ENCODE measurements at regions not wholly inside any gene's neighbourhood (a gene's known extent, or its start where the extent isn't known, plus 50 kb on each side); places are given as distances from the start of the nearest gene placed in this dataset.
"Not testable (repeated sequence)": the region's sequence is repeated elsewhere in the genome, so short reads cannot be mapped to it uniquely, and the experiment has no call there.

DNA sequence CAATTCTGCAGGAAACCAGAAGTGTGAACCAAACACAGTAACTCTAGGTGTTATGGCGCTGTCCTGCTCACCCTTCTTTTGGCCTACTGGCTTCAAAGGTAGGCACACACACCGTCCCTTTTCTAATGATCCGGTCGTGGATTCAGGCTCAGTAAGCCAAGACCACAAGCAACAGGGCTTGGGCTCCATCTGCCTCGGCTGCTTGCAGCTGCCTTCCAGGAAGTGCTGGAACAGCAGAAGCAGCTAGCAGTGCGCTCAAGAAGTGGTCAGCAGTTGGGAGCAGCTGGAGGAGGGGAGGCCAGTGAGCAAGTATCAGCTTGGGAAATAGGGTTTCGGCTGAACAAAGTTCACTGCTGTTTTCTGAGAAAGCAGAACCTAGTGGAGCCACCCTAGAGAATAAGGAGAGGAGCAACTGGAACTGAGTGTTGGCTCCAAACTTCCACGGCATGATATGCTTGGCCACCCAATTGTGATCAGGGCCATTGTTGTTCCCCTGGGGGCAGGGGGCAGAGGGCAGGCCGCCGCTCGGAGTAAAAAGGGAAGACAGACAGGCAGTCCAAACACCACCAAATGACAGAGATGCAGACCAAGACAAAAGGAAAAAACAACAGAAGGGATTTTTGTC lies 173.4 kb downstream of the TOMM20 start:
- POLR2A ChIA-PET: interaction anchor here (0.6 to 1.3 kb wide), 4 partner anchors 57 to 342 kb away, joined by 3 to 4 read pairs (median 3); no protein-coding TSS in a partner anchor

GRCh38 chr1:234954613-234955012 lies 174.0 kb downstream of the TOMM20 start:
- no peaks in the 10 kb centered on the region for H3K36me3 ChIP-seq (ENCODE audit: control insufficient read depth in 4 of 4, insufficient read depth in 4 of 4, low read length in 3 of 4)
- peaks cover 0 to 1% (median 0%) of the 10 kb centered on the region in 5 experiments for H3K9me3 ChIP-seq (ENCODE audit: control extremely low read depth in 1 of 5, control insufficient read depth in 4 of 5, insufficient read depth in 2 of 5, low read depth in 1 of 5, low read length in 4 of 5)
- WGBS (ENCODE audit: insufficient coverage): 100% methylated on average over 6 of the region's 6 CpGs
- H3K4me3 ChIP-seq (ENCODE audit: control insufficient read depth in 1 of 7, extremely low read depth in 1 of 7, insufficient read depth in 4 of 7, low read depth in 2 of 7, low read length in 6 of 7): peak overlapping the region in 1 of 7 experiments; percentile 39
- peak overlapping the region; percentile 47 to 67 for H3K27ac ChIP-seq (ENCODE audit: insufficient read depth in 1 of 2, low read depth in 1 of 2, low read length in 2 of 2, poor library complexity in 1 of 2, severe bottlenecking in 2 of 2)
- H3K27me3 ChIP-seq (replicated peaks in 2 of 5; ENCODE audit: control insufficient read depth in 4 of 5, insufficient read depth in 5 of 5, low read length in 4 of 5): no peaks in the 10 kb centered on the region
- ChIA-PET POLR2A (interaction anchor here (1.1 to 1.3 kb wide), 2 partner anchors 57 to 231 kb away, joined by 3 read pairs; no protein-coding TSS in a partner anchor), CTCF (interaction anchor here (0.8 to 1.8 kb wide), 6 partner anchors 11 to 78 kb away, joined by 3 to 7 read pairs (median 3); no protein-coding TSS in a partner anchor)
- peaks cover 15 to 65% (median 50%) of the 10 kb centered on the region in 4 experiments for H3K4me1 ChIP-seq (ENCODE audit: control extremely low read depth in 1 of 4, control insufficient read depth in 4 of 4, insufficient read depth in 4 of 4, low read length in 3 of 4)
- no peak for DNase-seq

More for the DNA sequence above, 173.4 kb downstream of the TOMM20 start:
- 32% methylated on average over 10 of the region's 11 CpGs for WGBS (ENCODE audit: insufficient coverage)
- DNase-seq: peak in 1 of 3 donors; percentile 50
- Histone ChIP-seq H3K4me3 (ENCODE audit: control insufficient read depth in 1 of 7, extremely low read depth in 1 of 7, insufficient read depth in 4 of 7, low read depth in 2 of 7, low read length in 6 of 7) (no peak overlapping the region), H3K9me3 (ENCODE audit: control extremely low read depth in 1 of 5, control insufficient read depth in 4 of 5, insufficient read depth in 2 of 5, low read depth in 1 of 5, low read length in 4 of 5) (no peaks in the 10 kb centered on the region), H3K4me1 (ENCODE audit: control extremely low read depth in 1 of 4, control insufficient read depth in 4 of 4, insufficient read depth in 4 of 4, low read length in 3 of 4) (peaks cover 18 to 71% (median 56%) of the 10 kb centered on the region in 4 experiments), H3K36me3 (ENCODE audit: control insufficient read depth in 4 of 4, insufficient read depth in 4 of 4, low read length in 3 of 4) (no peaks in the 10 kb centered on the region), H3K27ac (ENCODE audit: insufficient read depth in 1 of 2, low read depth in 1 of 2, low read length in 2 of 2, poor library complexity in 1 of 2, severe bottlenecking in 2 of 2) (peak overlapping the region; percentile 47 to 67), H3K27me3 (replicated peaks in 2 of 5; ENCODE audit: control insufficient read depth in 4 of 5, insufficient read depth in 5 of 5, low read length in 4 of 5) (no peaks in the 10 kb centered on the region)
- CTCF ChIA-PET: interaction anchor here (0.8 to 1.8 kb wide), 9 partner anchors 8 to 79 kb away, joined by 3 to 7 read pairs (median 4); no protein-coding TSS in a partner anchor

- POLR2A ChIA-PET: no interaction called here
Observed at GRCh38 chr1:234953655-234954405, 174.8 kb downstream of the TOMM20 start.

DNA sequence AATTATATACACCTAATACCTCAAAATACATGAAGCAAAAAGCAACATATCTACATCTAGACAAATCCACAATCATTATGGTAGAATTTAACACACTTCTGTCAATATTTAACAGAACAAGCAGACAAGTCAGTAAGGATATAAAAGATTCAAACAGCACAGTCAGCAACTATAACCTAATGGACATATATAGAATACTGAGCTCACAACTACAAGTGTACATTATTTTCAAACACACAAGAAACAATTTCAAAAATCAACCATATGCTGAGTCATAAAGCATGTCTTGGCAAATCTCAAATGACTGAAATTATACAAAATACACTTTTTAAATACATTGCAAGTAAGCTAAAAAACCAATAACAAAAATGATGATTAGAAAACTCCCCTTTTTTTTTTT lies 178.0 kb downstream of the TOMM20 start:
- POLR2A ChIA-PET: interaction anchor here (1.1 kb wide), 1 partner anchor 26 kb away, joined by 4 read pairs; no protein-coding TSS in a partner anchor
- no peak overlapping the region for H3K27ac ChIP-seq (ENCODE audit: insufficient read depth in 1 of 2, low read depth in 1 of 2, low read length in 2 of 2, poor library complexity in 1 of 2, severe bottlenecking in 2 of 2)

More at GRCh38 chr1:234953655-234954405, 174.8 kb downstream of the TOMM20 start:
- 86% methylated on average over 9 of the region's 13 CpGs for WGBS (ENCODE audit: insufficient coverage)
- Histone ChIP-seq H3K36me3 (ENCODE audit: control insufficient read depth in 4 of 4, insufficient read depth in 4 of 4, low read length in 3 of 4) (no peaks in the 10 kb centered on the region), H3K27ac (ENCODE audit: insufficient read depth in 1 of 2, low read depth in 1 of 2, low read length in 2 of 2, poor library complexity in 1 of 2, severe bottlenecking in 2 of 2) (no peak overlapping the region), H3K27me3 (replicated peaks in 2 of 5; ENCODE audit: control insufficient read depth in 4 of 5, insufficient read depth in 5 of 5, low read length in 4 of 5) (no peaks in the 10 kb centered on the region), H3K4me3 (ENCODE audit: control insufficient read depth in 1 of 7, extremely low read depth in 1 of 7, insufficient read depth in 4 of 7, low read depth in 2 of 7, low read length in 6 of 7) (no peak overlapping the region), H3K9me3 (ENCODE audit: control extremely low read depth in 1 of 5, control insufficient read depth in 4 of 5, insufficient read depth in 2 of 5, low read depth in 1 of 5, low read length in 4 of 5) (peaks cover 0 to 6% (median 4%) of the 10 kb centered on the region in 5 experiments), H3K4me1 (ENCODE audit: control extremely low read depth in 1 of 4, control insufficient read depth in 4 of 4, insufficient read depth in 4 of 4, low read length in 3 of 4) (peaks cover 12 to 57% (median 42%) of the 10 kb centered on the region in 4 experiments)
- CTCF ChIA-PET: interaction anchor here (1.0 kb wide), 1 partner anchor 24 kb away, joined by 3 read pairs; no protein-coding TSS in a partner anchor
- DNase-seq: no peak

DNA sequence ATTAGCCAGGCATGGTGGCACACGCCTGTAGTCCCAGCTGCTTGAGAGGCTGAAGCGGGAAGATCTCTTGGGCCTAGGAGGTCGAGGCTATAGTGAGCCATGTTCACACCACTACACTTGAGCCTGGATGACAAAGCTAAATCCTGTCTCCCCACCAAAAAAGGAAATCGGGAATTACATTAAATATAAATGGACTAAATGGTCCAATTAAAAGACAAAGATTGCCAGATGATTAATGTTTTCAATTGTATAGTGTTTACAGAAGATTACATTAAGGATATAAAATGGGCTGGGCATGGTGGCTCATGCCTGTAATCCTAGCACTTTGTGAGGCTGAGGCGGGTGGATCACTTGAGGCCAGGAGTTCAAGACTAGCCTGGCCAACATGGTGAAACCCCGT lies 179.1 kb downstream of the TOMM20 start:
- POLR2A ChIA-PET: interaction anchor here (1.1 kb wide), 1 partner anchor 25 kb away, joined by 4 read pairs; no protein-coding TSS in a partner anchor
- peaks cover 9 to 30% (median 17%) of the 10 kb centered on the region in 4 experiments for H3K4me1 ChIP-seq (ENCODE audit: control extremely low read depth in 1 of 4, control insufficient read depth in 4 of 4, insufficient read depth in 4 of 4, low read length in 3 of 4)
- not testable (repeated sequence) for DNase-seq; H3K36me3 ChIP-seq (ENCODE audit: control insufficient read depth in 4 of 4, insufficient read depth in 4 of 4, low read length in 3 of 4); H3K27ac ChIP-seq (ENCODE audit: insufficient read depth in 1 of 2, low read depth in 1 of 2, low read length in 2 of 2, poor library complexity in 1 of 2, severe bottlenecking in 2 of 2); H3K4me3 ChIP-seq (ENCODE audit: control insufficient read depth in 1 of 7, extremely low read depth in 1 of 7, insufficient read depth in 4 of 7, low read depth in 2 of 7, low read length in 6 of 7); H3K27me3 ChIP-seq (replicated peaks in 2 of 5; ENCODE audit: control insufficient read depth in 4 of 5, insufficient read depth in 5 of 5, low read length in 4 of 5); H3K9me3 ChIP-seq (ENCODE audit: control extremely low read depth in 1 of 5, control insufficient read depth in 4 of 5, insufficient read depth in 2 of 5, low read depth in 1 of 5, low read length in 4 of 5)
- CTCF ChIA-PET: interaction anchor here (0.8 to 1.7 kb wide), 4 partner anchors 8 to 38 kb away, joined by 3 to 4 read pairs (median 4); no protein-coding TSS in a partner anchor
- WGBS (ENCODE audit: insufficient coverage): 94% methylated on average over 3 of the region's 6 CpGs

More for the DNA sequence above, 178.0 kb downstream of the TOMM20 start:
- peaks cover 10 to 30% (median 17%) of the 10 kb centered on the region in 4 experiments for H3K4me1 ChIP-seq (ENCODE audit: control extremely low read depth in 1 of 4, control insufficient read depth in 4 of 4, insufficient read depth in 4 of 4, low read length in 3 of 4)
- CTCF ChIA-PET: interaction anchor here (0.7 to 1.7 kb wide), 2 partner anchors 9 to 320 kb away, joined by 4 read pairs; no protein-coding TSS in a partner anchor
- H3K27me3 ChIP-seq (replicated peaks in 2 of 5; ENCODE audit: control insufficient read depth in 4 of 5, insufficient read depth in 5 of 5, low read length in 4 of 5): no peaks in the 10 kb centered on the region
- no peak for DNase-seq
- H3K4me3 ChIP-seq (ENCODE audit: control insufficient read depth in 1 of 7, extremely low read depth in 1 of 7, insufficient read depth in 4 of 7, low read depth in 2 of 7, low read length in 6 of 7): no peak overlapping the region
- H3K36me3 ChIP-seq (ENCODE audit: control insufficient read depth in 4 of 4, insufficient read depth in 4 of 4, low read length in 3 of 4): no peaks in the 10 kb centered on the region
- peaks cover 0 to 6% (median 4%) of the 10 kb centered on the region in 5 experiments for H3K9me3 ChIP-seq (ENCODE audit: control extremely low read depth in 1 of 5, control insufficient read depth in 4 of 5, insufficient read depth in 2 of 5, low read depth in 1 of 5, low read length in 4 of 5)

- H3K27ac ChIP-seq (ENCODE audit: insufficient read depth in 1 of 2, low read depth in 1 of 2, low read length in 2 of 2, poor library complexity in 1 of 2, severe bottlenecking in 2 of 2): peak overlapping the region; percentile 33 to 74
- H3K4me3 ChIP-seq (ENCODE audit: control insufficient read depth in 1 of 7, extremely low read depth in 1 of 7, insufficient read depth in 4 of 7, low read depth in 2 of 7, low read length in 6 of 7): peak overlapping the region in 1 of 7 experiments; percentile 16
- H3K9me3 ChIP-seq (ENCODE audit: control extremely low read depth in 1 of 5, control insufficient read depth in 4 of 5, insufficient read depth in 2 of 5, low read depth in 1 of 5, low read length in 4 of 5): peaks cover 0 to 6% (median 4%) of the 10 kb centered on the region in 5 experiments
- peaks cover 16 to 32% (median 20%) of the 10 kb centered on the region in 4 experiments for H3K4me1 ChIP-seq (ENCODE audit: control extremely low read depth in 1 of 4, control insufficient read depth in 4 of 4, insufficient read depth in 4 of 4, low read length in 3 of 4)
- ChIA-PET CTCF (interaction anchor here (0.7 to 2.6 kb wide), 12 partner anchors 11 to 217 kb away, joined by 3 to 10 read pairs (median 4); no protein-coding TSS in a partner anchor), POLR2A (interaction anchor here (0.7 kb wide), 1 partner anchor 121 kb away, joined by 4 read pairs; no protein-coding TSS in a partner anchor)
- H3K27me3 ChIP-seq (replicated peaks in 2 of 5; ENCODE audit: control insufficient read depth in 4 of 5, insufficient read depth in 5 of 5, low read length in 4 of 5): no peaks in the 10 kb centered on the region
- WGBS (ENCODE audit: insufficient coverage): 9% methylated on average over 5 of the region's 6 CpGs
- no peaks in the 10 kb centered on the region for H3K36me3 ChIP-seq (ENCODE audit: control insufficient read depth in 4 of 4, insufficient read depth in 4 of 4, low read length in 3 of 4)
- DNase-seq: peak in 2 of 3 donors; percentile 63 to 72
Observed at GRCh38 chr1:234944439-234945344, 183.9 kb downstream of the TOMM20 start.
